GM19035 (cell line): ENCODE measurements at regions not wholly inside any gene's neighbourhood (a gene's known extent, or its start where the extent isn't known, plus 50 kb on each side); places are given as distances from the start of the nearest gene placed in this dataset.

ENCODE experiments used
- ATAC-seq: cut with Tn5 transposase; IDR thresholded peaks from one replicate; pipeline ENCODE4 v1.9.1; 2021; ENCODE audit not compliant: unreplicated experiment

- no peak for ATAC-seq
These were observed 65.6 kb upstream of the E2F8 start for GRCh38 chr11:19306179-19306944.

GRCh38 chr11:19301361-19301760 lies 60.6 kb upstream of the E2F8 start:
- no peak for ATAC-seq

GRCh38 chr11:19294444-19294843 lies 53.7 kb upstream of the E2F8 start:
- no peak for ATAC-seq

GRCh38 chr11:19291064-19291463 lies 50.3 kb upstream of the E2F8 start:
- ATAC-seq = no peak
